ENCODE measurements at regions not wholly inside any gene's neighbourhood (a gene's known extent, or its start where the extent isn't known, plus 50 kb on each side); places are given as distances from the start of the nearest gene placed in this dataset.

DNA sequence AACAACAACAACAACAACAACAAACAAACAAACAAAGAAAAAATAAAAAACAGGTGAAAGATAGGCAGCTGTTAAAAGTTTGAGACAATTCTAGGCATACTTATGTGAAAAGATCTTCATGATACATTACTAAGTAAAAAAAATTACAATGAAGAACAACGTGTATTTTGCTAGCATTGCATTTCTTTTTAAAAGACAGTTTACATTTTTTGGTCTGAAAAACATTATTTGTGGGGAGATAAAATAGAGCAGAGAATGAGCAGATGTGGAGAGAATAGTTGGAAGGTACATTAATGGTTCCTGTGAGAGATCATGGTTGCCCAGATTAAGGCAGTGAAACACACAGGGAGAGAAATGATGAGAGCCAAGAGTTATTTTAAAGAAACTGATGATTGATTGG lies 210.2 kb upstream of the MKLN1 start:
- ATAC-seq (no peak), DNase-seq (no peak)
- no peak overlapping the region for H3K27ac Mint-ChIP-seq
- no peak overlapping the region for H3K4me3 Mint-ChIP-seq
- H3K9me3 ChIP-seq (ENCODE audit: control insufficient read depth, low read length, poor library complexity, severe bottlenecking) = no peaks in the 10 kb centered on the region
- no peaks in the 10 kb centered on the region for H3K27me3 Mint-ChIP-seq
- peaks cover 8% of the 10 kb centered on the region for H3K36me3 Mint-ChIP-seq (ENCODE audit: low read depth)
- H3K4me1 Mint-ChIP-seq = peaks cover 17% of the 10 kb centered on the region

DNA sequence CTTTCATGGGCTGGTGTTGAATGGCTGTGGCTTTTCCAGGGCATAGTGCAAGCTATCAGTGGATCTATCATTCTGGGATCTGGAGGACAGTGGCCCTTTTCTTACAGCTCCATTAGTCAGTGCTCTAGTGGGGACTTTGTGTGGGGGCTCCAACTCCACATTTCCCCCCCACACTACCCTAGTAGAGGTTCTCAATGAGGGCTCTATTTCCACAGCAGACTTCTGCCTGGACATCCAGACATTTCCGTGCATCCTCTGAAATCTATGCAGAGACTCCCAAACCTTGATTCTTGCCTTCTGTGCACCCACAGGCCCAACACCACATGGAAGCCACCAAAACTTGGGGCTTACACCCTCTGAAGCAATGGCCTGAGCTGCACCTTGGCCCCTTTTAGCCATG lies 208.3 kb upstream of the MKLN1 start:
- Mint-ChIP-seq H3K4me3 (no peak overlapping the region), H3K36me3 (ENCODE audit: low read depth) (peaks cover 2% of the 10 kb centered on the region), H3K4me1 (peaks cover 10% of the 10 kb centered on the region), H3K27me3 (no peaks in the 10 kb centered on the region), H3K27ac (no peak overlapping the region)
- H3K9me3 ChIP-seq (ENCODE audit: control insufficient read depth, low read length, poor library complexity, severe bottlenecking) = no peaks in the 10 kb centered on the region
- DNase-seq (no peak), ATAC-seq (no peak)

DNA sequence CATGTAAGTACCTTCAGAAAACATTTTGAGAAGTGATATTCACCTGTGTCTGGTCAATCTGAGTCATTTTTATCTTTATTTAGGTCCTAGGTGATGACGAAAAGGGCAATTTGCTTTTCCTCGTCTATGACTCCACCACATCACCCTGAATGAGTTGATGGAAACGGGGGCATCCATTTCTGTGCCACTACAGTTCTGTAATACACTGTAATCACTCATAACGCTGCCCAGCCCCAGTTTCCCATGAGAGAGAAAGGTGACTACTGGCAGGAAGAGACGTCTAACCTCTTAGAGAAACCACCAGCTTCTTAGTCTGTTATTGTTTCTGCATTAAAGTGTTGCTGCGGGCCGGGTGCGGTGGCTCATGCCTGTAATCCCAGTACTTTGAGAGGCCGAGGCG lies 205.3 kb upstream of the MKLN1 start:
- H3K4me1 Mint-ChIP-seq = peaks cover 12% of the 10 kb centered on the region
- H3K27ac Mint-ChIP-seq = no peak overlapping the region
- peaks cover 2% of the 10 kb centered on the region for H3K36me3 Mint-ChIP-seq (ENCODE audit: low read depth)
- no peak for DNase-seq
- no peaks in the 10 kb centered on the region for H3K9me3 ChIP-seq (ENCODE audit: control insufficient read depth, low read length, poor library complexity, severe bottlenecking)
- ATAC-seq = no peak
- H3K4me3 Mint-ChIP-seq = no peak overlapping the region
- no peaks in the 10 kb centered on the region for H3K27me3 Mint-ChIP-seq

DNA sequence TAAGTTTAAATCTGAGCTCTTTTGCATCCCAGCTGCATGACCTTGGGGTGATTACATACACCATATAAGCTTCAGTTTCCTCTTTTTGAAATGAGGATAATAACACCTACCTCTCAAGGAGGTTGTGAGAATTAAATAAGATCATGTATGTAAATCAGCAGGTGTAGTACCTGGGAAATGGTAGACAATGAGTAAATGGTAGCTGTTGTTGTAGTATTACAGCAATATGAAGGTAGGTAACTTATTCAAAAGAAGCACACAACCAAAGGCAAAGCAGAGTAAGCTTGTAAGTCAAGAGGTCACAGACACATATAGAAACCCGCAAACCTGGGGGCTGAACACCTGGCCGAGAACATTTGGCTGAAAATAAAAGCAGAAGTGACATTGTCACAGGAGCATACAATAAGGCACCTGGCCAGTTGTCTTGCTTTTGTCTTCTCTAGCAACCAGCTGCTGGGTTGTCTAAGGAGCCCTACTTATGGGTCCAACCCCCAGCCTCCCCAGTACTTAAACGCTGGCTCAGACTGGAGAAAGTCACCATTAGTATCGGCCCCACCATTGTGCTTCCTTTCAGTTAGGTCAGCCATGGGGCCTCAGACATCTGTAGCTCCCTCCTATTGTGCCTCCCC lies 203.6 kb upstream of the MKLN1 start:
- H3K27me3 Mint-ChIP-seq = no peaks in the 10 kb centered on the region
- DNase-seq (no peak), ATAC-seq (peak; percentile 72)
- peaks cover 12% of the 10 kb centered on the region for H3K4me1 Mint-ChIP-seq
- peaks cover 2% of the 10 kb centered on the region for H3K36me3 Mint-ChIP-seq (ENCODE audit: low read depth)
- H3K27ac Mint-ChIP-seq = peak overlapping the region; percentile 3
- no peaks in the 10 kb centered on the region for H3K9me3 ChIP-seq (ENCODE audit: control insufficient read depth, low read length, poor library complexity, severe bottlenecking)
- H3K4me3 Mint-ChIP-seq = no peak overlapping the region

GRCh38 chr7:131124867-131125266 lies 202.8 kb upstream of the MKLN1 start:
- peaks cover 12% of the 10 kb centered on the region for H3K4me1 Mint-ChIP-seq
- peak overlapping the region; percentile 3 for H3K27ac Mint-ChIP-seq
- peaks cover 2% of the 10 kb centered on the region for H3K36me3 Mint-ChIP-seq (ENCODE audit: low read depth)
- no peaks in the 10 kb centered on the region for H3K9me3 ChIP-seq (ENCODE audit: control insufficient read depth, low read length, poor library complexity, severe bottlenecking)
- no peaks in the 10 kb centered on the region for H3K27me3 Mint-ChIP-seq
- DNase-seq = no peak
- ATAC-seq = no peak
- H3K4me3 Mint-ChIP-seq = no peak overlapping the region

DNA sequence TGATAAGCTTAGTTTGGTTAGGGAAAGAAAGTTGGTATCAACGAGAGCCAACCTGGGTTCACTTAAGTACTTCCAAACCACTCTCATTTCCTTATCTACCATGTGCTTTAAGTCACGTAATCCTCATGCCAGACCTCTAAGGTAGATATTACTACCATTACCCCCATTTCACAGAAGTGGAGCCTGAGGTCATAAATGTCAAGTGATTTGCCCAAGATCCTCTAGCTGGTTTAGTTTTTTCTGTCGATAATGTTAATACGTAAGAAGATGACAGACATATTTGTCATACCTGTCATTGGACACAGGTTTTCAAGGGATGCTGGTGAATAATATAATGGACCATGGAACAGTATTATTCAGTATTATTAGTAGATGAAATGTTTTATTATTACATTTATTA lies 197.4 kb upstream of the MKLN1 start:
- H3K4me1 Mint-ChIP-seq = peaks cover 4% of the 10 kb centered on the region
- H3K9me3 ChIP-seq (ENCODE audit: control insufficient read depth, low read length, poor library complexity, severe bottlenecking) = no peaks in the 10 kb centered on the region

DNA sequence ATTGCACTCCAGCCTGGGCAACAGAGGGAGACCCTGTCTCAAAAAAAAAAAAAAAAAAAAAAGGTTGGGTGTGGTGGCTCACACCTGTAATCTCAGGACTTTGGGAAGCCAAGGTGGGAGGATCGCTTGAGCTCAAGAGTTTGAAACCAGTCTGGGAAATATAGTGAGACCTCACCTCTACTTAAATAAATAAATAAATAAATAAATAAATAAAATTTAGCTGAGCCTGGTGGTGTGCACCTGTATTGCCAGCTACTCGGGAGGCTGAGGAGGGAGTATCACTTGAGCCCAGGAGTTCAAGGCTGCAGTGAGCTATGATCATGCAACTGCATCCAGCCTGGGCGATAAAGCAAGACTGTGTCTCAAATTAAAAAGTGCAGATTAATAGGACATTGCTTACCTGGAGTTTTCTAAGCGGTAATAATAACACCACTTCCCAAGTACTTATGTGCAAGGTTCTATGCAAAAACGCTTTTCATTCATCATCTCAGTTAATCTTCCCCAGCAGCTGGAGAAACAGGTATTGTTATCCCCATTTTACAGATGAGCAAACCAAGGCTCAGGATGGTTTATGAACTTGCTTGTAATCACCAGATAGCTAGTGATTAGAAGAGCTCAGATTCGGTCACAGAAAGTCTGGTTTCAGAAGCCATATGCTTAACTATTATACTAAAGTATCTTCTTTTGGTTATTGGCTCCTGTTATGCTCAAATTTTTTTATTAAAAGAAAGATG lies 196.5 kb upstream of the MKLN1 start:
- Mint-ChIP-seq H3K27me3 (no peaks in the 10 kb centered on the region), H3K27ac (peak overlapping the region; percentile 49), H3K36me3 (ENCODE audit: low read depth) (no peaks in the 10 kb centered on the region), H3K4me3 (no peak overlapping the region), H3K4me1 (peaks cover 4% of the 10 kb centered on the region)
- no peak for DNase-seq
- no peak for ATAC-seq
- no peaks in the 10 kb centered on the region for H3K9me3 ChIP-seq (ENCODE audit: control insufficient read depth, low read length, poor library complexity, severe bottlenecking)

More for the DNA sequence above, 197.4 kb upstream of the MKLN1 start:
- no peaks in the 10 kb centered on the region for H3K27me3 Mint-ChIP-seq
- H3K4me3 Mint-ChIP-seq = no peak overlapping the region
- ATAC-seq = no peak
- DNase-seq = no peak
- no peaks in the 10 kb centered on the region for H3K36me3 Mint-ChIP-seq (ENCODE audit: low read depth)
- H3K27ac Mint-ChIP-seq = no peak overlapping the region

DNA sequence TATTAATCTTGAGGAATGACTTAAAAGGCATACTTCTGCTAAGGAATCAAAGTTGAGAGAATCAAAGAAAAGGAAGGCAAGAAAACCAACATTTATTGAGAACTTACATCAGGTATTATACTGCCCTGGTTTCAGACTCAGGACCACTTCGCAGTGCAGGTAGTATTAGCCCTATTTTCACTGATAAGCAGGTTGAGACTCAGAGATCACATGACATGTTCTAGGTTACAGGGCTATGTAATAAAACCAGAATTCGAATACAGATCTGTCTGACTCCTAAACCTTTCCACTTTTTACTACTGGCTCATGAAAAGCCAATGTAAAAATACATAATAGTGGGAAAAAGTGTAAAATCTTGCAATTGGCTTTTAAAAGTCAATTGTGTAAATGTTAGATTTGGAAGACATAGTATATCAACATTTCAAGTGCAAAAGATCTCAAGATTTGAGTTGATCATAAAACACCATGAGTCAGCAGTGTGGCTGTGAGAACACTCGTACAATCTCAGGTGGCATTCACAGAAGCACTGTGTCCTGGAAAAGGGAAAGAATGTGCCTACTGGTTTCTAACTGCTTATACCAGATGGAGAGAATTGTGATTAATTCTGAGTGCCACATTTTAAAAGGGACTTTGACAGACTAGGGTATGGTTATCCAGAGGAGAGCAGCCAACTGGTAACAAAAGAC lies 195.8 kb upstream of the MKLN1 start:
- Mint-ChIP-seq H3K36me3 (ENCODE audit: low read depth) (no peaks in the 10 kb centered on the region), H3K27me3 (no peaks in the 10 kb centered on the region), H3K4me3 (no peak overlapping the region), H3K27ac (peak overlapping the region; percentile 49), H3K4me1 (peaks cover 4% of the 10 kb centered on the region)
- no peak for DNase-seq
- no peaks in the 10 kb centered on the region for H3K9me3 ChIP-seq (ENCODE audit: control insufficient read depth, low read length, poor library complexity, severe bottlenecking)
- no peak for ATAC-seq

DNA sequence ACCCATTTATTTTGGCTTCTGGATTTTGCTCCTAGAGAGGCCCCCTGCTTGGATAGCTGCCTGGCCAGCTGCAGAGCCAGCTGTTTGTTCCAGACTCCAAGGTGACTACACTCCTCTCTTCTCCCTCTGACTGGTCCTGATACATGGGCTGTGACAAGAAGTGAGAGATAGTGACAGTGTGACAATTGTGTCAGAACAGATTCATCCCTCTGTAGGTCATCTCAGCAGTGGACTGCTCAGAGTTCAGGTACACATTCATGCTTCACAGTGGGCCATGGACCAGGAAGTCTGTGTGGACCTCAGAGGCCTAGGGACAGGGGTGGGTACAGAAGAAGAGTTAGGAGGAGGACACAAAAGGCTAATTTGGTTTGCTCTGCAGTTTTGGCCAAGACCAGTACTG lies 188.2 kb upstream of the MKLN1 start:
- H3K27me3 Mint-ChIP-seq = no peaks in the 10 kb centered on the region
- H3K4me1 Mint-ChIP-seq = peaks cover 2% of the 10 kb centered on the region
- no peak overlapping the region for H3K4me3 Mint-ChIP-seq
- no peak overlapping the region for H3K27ac Mint-ChIP-seq
- ATAC-seq (no peak), DNase-seq (no peak)
- H3K9me3 ChIP-seq (ENCODE audit: control insufficient read depth, low read length, poor library complexity, severe bottlenecking) = no peaks in the 10 kb centered on the region
- no peaks in the 10 kb centered on the region for H3K36me3 Mint-ChIP-seq (ENCODE audit: low read depth)

- no peaks in the 10 kb centered on the region for H3K27me3 Mint-ChIP-seq
- no peaks in the 10 kb centered on the region for H3K9me3 ChIP-seq (ENCODE audit: control insufficient read depth, low read length, poor library complexity, severe bottlenecking)
- no peaks in the 10 kb centered on the region for H3K36me3 Mint-ChIP-seq (ENCODE audit: low read depth)
- DNase-seq = no peak
- no peak for ATAC-seq
- no peak overlapping the region for H3K4me3 Mint-ChIP-seq
- H3K27ac Mint-ChIP-seq = no peak overlapping the region
- H3K4me1 Mint-ChIP-seq = peaks cover 2% of the 10 kb centered on the region
These were observed 186.2 kb upstream of the MKLN1 start for GRCh38 chr7:131141443-131141967.

DNA sequence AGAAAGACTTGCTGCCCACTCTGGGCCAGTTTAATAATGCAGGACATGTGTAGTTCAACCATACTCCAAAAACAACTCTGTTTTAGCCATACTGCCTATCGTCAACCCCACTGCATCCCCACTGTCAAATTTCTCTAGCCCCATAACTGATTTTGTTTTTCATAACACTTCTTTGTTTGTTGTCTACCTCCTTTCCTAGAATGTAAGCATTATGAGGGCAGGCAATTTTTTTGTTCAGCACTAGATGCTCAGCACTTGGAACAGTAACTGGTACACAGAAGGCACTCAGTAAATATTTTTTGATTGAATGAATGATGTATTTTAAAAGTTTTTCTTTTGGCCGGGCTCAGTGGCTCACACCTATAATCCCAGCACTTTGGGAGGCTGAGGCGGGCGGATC lies 183.8 kb upstream of the MKLN1 start:
- H3K4me3 Mint-ChIP-seq = no peak overlapping the region
- H3K27me3 Mint-ChIP-seq = no peaks in the 10 kb centered on the region
- no peaks in the 10 kb centered on the region for H3K9me3 ChIP-seq (ENCODE audit: control insufficient read depth, low read length, poor library complexity, severe bottlenecking)
- DNase-seq = no peak
- no peak for ATAC-seq
- no peak overlapping the region for H3K27ac Mint-ChIP-seq
- no peaks in the 10 kb centered on the region for H3K36me3 Mint-ChIP-seq (ENCODE audit: low read depth)
- H3K4me1 Mint-ChIP-seq = peaks cover 2% of the 10 kb centered on the region

- no peaks in the 10 kb centered on the region for H3K36me3 Mint-ChIP-seq (ENCODE audit: low read depth)
- DNase-seq (no peak), ATAC-seq (no peak)
- H3K4me3 Mint-ChIP-seq = no peak overlapping the region
- H3K27ac Mint-ChIP-seq = peak overlapping the region; percentile 6
- peaks cover 2% of the 10 kb centered on the region for H3K4me1 Mint-ChIP-seq
- H3K9me3 ChIP-seq (ENCODE audit: control insufficient read depth, low read length, poor library complexity, severe bottlenecking) = no peaks in the 10 kb centered on the region
- no peaks in the 10 kb centered on the region for H3K27me3 Mint-ChIP-seq
These were observed 182.7 kb upstream of the MKLN1 start for GRCh38 chr7:131145026-131145425.

DNA sequence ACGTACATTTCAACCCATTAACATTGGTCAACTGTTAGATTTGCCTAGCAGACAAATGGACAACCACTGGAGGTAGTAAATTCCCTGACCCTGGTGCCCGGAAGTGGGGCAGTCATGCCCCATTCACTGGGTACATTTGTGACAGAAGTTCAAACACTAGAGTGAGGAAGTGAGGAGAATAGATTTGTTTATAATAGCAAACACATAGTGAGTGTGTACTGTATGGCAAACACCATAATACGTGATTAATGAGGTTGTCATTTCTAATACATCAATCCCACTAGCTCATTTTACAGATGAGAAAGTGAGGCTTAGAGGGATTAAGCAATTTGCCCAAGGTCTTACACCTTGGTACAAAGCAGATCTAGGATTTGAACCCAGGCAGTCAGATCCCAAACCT lies 181.9 kb upstream of the MKLN1 start:
- no peaks in the 10 kb centered on the region for H3K36me3 Mint-ChIP-seq (ENCODE audit: low read depth)
- H3K4me3 Mint-ChIP-seq = no peak overlapping the region
- H3K9me3 ChIP-seq (ENCODE audit: control insufficient read depth, low read length, poor library complexity, severe bottlenecking) = no peaks in the 10 kb centered on the region
- no peak for DNase-seq
- no peaks in the 10 kb centered on the region for H3K27me3 Mint-ChIP-seq
- ATAC-seq = no peak
- H3K4me1 Mint-ChIP-seq = no peaks in the 10 kb centered on the region
- no peak overlapping the region for H3K27ac Mint-ChIP-seq
